OCI-LY1 (cell line): ENCODE measurements at regions not wholly inside any gene's neighbourhood (a gene's known extent, or its start where the extent isn't known, plus 50 kb on each side); places are given as distances from the start of the nearest gene placed in this dataset.

Experiments used
- H2AFZ ChIP-seq: fragments of 200-600 bp; sonication (generic), shearing (Covaris generic); 2 replicates; pipeline ENCODE4 v1.6.0; 2014; ENCODE audit warnings: antibody characterized with exemption, mild to moderate bottlenecking, low read length
- H3F3A ChIP-seq: fragments of 200-600 bp; sonication (generic), shearing (Covaris generic); 2 replicates; pipeline ENCODE4 v1.6.0; 2014; ENCODE audit warnings: mild to moderate bottlenecking, antibody characterized with exemption, low read length, moderate library complexity; ENCODE audit not compliant: insufficient read depth
- H3K27ac ChIP-seq: fragments of 200-600 bp; sonication (generic); 2 replicates; pipeline ENCODE4 v1.5.1; 2014; ENCODE audit warnings: low read length, mixed run types, mild to moderate bottlenecking, low read depth; ENCODE audit not compliant: poor library complexity, severe bottlenecking
- H3K27me3 ChIP-seq: fragments of 200-600 bp; sonication (generic); 2 replicates; pipeline ENCODE4 v1.6.0; 2014; ENCODE audit warnings: antibody characterized with exemption, mild to moderate bottlenecking, low read length, moderate library complexity; ENCODE audit not compliant: insufficient read depth
- H3K36me3 ChIP-seq: fragments of 200-600 bp; sonication (generic); 2 replicates; pipeline ENCODE4 v1.6.1; 2014; ENCODE audit warnings: mild to moderate bottlenecking, antibody characterized with exemption, low read length, moderate library complexity, mixed read lengths; ENCODE audit not compliant: insufficient read depth
- H3K4me1 ChIP-seq: fragments of 200-600 bp; sonication (generic); 2 replicates; pipeline ENCODE4 v1.5.1; 2014; ENCODE audit warnings: mild to moderate bottlenecking, low read length, moderate library complexity; ENCODE audit not compliant: insufficient read depth, severe bottlenecking
- H3K4me2 ChIP-seq: fragments of 200-600 bp; sonication (generic), shearing (Covaris generic); 2 replicates; pipeline ENCODE4 v1.6.1; 2014; ENCODE audit warnings: low read length
- H3K4me3 ChIP-seq: fragments of 200-600 bp; sonication (generic); 2 replicates; pipeline ENCODE4 v1.5.1; 2014; ENCODE audit warnings: low read length, low read depth, mild to moderate bottlenecking, mixed read lengths; ENCODE audit not compliant: poor library complexity, severe bottlenecking
- H3K79me2 ChIP-seq: fragments of 200-600 bp; shearing (Covaris generic); 2 replicates; pipeline ENCODE4 v1.6.1; 2016; ENCODE audit warnings: mixed run types, low read length, mixed read lengths; ENCODE audit not compliant: insufficient read depth
- H3K9ac ChIP-seq: fragments of 200-600 bp; sonication (generic), shearing (Covaris generic); 2 replicates; pipeline ENCODE4 v1.6.1; 2014; ENCODE audit warnings: mild to moderate bottlenecking, low read length, mixed read lengths
- H3K9me2 ChIP-seq: fragments of 200-600 bp; sonication (generic), shearing (Covaris generic); 2 replicates; pipeline ENCODE4 v1.6.1; 2014; ENCODE audit warnings: low read depth, mild to moderate bottlenecking, low read length, mixed read lengths
- H3K9me3 ChIP-seq: fragments of 200-600 bp; shearing (Covaris generic); 2 replicates; pipeline ENCODE4 v1.6.1; 2014; ENCODE audit warnings: low read length, mixed read lengths
- H4K20me1 ChIP-seq: fragments of 200-600 bp; sonication (generic), shearing (Covaris generic); 2 replicates; pipeline ENCODE4 v1.6.0; 2016; ENCODE audit warnings: mild to moderate bottlenecking, low read length; ENCODE audit not compliant: insufficient read depth
- EZH2 ChIP-seq: fragments of 200-600 bp; sonication (generic), shearing (Covaris generic); IDR thresholded peaks from 2 replicates; pipeline ENCODE4 v1.8.0; 2017; ENCODE audit warnings: borderline replicate concordance, mixed run types, mild to moderate bottlenecking, antibody characterized with exemption, low read length, moderate library complexity, mixed read lengths
- TF ChIP-seq, protein P1 (sequence below): fragments of 200-600 bp; sonication (generic), shearing (Covaris generic); IDR thresholded peaks from 2 replicates; pipeline ENCODE4 v1.5.1; 2017; ENCODE audit warnings: mild to moderate bottlenecking, antibody characterized with exemption, low read length, moderate library complexity, mixed read lengths

DNA sequence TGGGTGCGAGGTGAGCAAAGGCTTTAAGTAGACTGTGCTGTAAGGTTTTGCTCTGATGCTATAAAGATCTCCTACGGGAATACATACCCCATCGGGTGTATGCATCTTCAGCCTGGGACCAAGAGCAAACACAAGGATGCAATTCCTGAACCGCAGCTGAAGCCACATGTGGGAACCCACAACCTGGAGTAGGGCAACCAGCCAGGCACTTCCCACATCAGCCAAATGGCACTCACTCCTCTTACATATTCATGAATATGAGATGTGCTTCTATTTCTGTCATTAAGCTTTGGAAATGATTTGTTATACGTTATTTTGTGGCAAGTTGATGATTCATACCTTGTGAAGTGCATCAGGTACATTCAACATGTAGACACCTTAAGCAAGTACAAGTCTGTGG, 619.2 kb downstream of the C6orf118 start:
- no peaks in the 10 kb centered on the region for H3K9me3 ChIP-seq
- H2AFZ ChIP-seq, result no peak overlapping the region
- H3K79me2 ChIP-seq, result no peaks in the 10 kb centered on the region
- H3K4me3 ChIP-seq, result no peak overlapping the region
- H3K27ac ChIP-seq, result no peak overlapping the region
- H3F3A ChIP-seq, result no peaks in the 10 kb centered on the region
- H3K4me2 ChIP-seq, result no peak overlapping the region
- H3K27me3 ChIP-seq, result no peaks in the 10 kb centered on the region
- H3K9ac ChIP-seq, result no peak overlapping the region
- H3K9me2 ChIP-seq, result no peaks in the 10 kb centered on the region
- H3K4me1 ChIP-seq, result no peaks in the 10 kb centered on the region
- no peaks in the 10 kb centered on the region for H4K20me1 ChIP-seq
- TF ChIP-seq, protein P1, sequence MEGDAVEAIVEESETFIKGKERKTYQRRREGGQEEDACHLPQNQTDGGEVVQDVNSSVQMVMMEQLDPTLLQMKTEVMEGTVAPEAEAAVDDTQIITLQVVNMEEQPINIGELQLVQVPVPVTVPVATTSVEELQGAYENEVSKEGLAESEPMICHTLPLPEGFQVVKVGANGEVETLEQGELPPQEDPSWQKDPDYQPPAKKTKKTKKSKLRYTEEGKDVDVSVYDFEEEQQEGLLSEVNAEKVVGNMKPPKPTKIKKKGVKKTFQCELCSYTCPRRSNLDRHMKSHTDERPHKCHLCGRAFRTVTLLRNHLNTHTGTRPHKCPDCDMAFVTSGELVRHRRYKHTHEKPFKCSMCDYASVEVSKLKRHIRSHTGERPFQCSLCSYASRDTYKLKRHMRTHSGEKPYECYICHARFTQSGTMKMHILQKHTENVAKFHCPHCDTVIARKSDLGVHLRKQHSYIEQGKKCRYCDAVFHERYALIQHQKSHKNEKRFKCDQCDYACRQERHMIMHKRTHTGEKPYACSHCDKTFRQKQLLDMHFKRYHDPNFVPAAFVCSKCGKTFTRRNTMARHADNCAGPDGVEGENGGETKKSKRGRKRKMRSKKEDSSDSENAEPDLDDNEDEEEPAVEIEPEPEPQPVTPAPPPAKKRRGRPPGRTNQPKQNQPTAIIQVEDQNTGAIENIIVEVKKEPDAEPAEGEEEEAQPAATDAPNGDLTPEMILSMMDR, result no peak
- no peak for TF ChIP-seq EZH2
- H3K36me3 ChIP-seq, result no peaks in the 10 kb centered on the region

DNA sequence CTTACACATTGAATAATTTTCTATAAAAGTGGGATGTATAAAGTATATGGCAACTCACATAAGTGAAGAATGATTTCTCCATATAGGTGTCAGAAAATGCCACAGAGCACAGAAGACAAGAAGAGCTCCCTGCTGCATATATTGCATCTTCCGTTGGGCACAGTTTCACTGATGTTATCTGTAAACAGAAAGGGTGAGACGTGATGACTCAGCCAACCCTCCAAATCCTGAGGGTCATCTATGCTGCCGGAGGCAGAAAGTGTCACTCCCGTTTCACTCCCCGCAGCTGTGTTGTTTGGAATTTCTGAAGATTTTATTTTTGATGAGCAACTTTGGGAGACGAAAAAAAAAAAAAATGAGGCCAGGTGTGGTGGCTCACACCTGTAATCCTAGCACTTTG, 644.1 kb downstream of the C6orf118 start:
- Histone ChIP-seq H3K27me3 (no peaks in the 10 kb centered on the region), H4K20me1 (no peaks in the 10 kb centered on the region), H3K9ac (no peak overlapping the region), H3K79me2 (no peaks in the 10 kb centered on the region), H3K36me3 (no peaks in the 10 kb centered on the region), H3K9me2 (no peaks in the 10 kb centered on the region), H3K4me2 (no peak overlapping the region), H3F3A (no peaks in the 10 kb centered on the region), H3K27ac (no peak overlapping the region), H2AFZ (no peak overlapping the region), H3K4me1 (no peaks in the 10 kb centered on the region), H3K9me3 (no peaks in the 10 kb centered on the region), H3K4me3 (no peak overlapping the region)
- TF ChIP-seq, protein P1, result no peak
- no peak for TF ChIP-seq EZH2

DNA sequence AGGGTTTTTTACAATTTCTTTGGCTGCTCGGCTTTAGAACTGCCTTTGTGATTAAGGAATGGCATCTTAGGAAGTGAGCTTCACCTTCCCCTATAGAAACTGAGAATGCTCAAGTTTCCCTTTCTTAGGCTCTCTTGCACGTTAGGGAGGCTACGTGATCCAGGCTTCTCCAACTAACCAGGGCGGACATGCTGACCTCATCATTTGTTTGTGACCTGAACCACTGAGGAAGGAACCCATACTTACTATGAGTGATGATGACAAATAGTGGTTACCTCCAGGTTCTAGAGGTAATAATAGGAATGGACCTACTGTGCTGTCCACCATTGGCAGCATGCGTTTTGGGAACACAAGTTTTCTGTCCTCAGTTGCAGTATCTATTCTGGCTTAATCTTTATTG, 645.8 kb downstream of the C6orf118 start:
- Histone ChIP-seq H3K9me2 (no peaks in the 10 kb centered on the region), H3K27ac (no peak overlapping the region), H2AFZ (no peak overlapping the region), H3K79me2 (no peaks in the 10 kb centered on the region), H3K4me2 (no peak overlapping the region), H3K27me3 (no peaks in the 10 kb centered on the region), H3K36me3 (no peaks in the 10 kb centered on the region), H3K9me3 (no peaks in the 10 kb centered on the region), H3K4me3 (no peak overlapping the region), H4K20me1 (no peaks in the 10 kb centered on the region), H3K4me1 (no peaks in the 10 kb centered on the region), H3K9ac (no peak overlapping the region), H3F3A (no peaks in the 10 kb centered on the region)
- no peak for TF ChIP-seq EZH2
- TF ChIP-seq, protein P1, result no peak
